GM19455 (cell line): ENCODE measurements at regions not wholly inside any gene's neighbourhood (a gene's known extent, or its start where the extent isn't known, plus 50 kb on each side); places are given as distances from the start of the nearest gene placed in this dataset.

Experiments used
- ATAC-seq: cut with Tn5 transposase; IDR thresholded peaks from one replicate; pipeline ENCODE4 v1.9.1; 2021; ENCODE audit not compliant: unreplicated experiment

DNA sequence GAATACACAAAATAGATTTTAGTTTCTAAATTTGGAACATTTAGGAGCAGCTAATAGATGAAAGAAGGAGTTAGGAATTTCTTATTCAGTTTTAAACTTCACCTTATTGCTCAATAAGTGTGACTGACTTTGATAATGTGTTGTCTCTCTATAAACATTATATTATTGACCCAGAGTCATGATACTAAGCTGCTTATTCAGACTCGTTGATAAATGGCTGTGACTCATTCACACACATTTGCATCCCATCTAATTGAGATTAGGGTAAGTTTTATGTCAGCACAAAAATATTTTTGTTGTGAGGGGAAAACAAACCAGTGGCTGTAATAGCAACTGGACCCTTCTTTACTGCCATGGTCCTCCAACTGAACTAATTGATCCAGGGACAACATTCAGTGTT, 137.6 kb downstream of the GOLIM4 start:
- no peak for ATAC-seq

DNA sequence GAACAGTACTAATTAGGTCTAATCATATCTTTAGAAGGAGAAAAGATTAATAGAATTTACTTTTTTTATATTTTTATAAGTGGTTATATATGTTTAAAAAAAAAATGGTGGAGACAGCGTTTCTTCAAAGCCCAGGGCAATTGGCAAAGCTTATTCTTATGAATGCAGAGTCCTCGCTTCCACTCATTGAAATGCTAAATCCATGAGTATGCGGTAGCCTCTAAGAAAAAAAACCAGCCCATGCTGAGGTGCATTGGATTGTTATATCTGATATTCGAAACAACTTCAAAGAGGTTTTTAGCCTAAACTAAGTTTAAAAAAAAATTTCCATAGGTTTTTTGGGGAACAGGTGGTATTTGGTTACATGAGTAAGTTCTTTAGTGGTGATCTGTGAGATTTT, 142.8 kb downstream of the GOLIM4 start:
- no peak for ATAC-seq

DNA sequence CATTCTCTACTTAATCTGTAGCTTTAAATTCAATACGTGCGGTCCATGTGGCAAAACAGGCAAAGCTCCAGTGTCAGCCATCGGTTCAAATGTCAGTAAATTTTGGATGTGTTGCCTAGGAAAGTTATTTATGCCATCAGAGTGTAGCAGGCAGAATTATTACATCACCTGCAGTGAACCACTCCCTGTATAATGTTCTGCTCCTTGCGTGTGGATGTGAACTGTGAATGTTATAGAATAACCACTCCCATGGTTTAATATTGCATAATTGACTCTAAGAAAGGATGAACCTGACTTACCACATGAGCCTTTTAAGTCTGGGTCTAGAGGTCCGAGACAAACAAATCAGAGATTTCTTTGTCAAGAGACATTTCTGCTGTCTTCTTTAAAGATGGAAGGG, 145.5 kb downstream of the GOLIM4 start:
- ATAC-seq = no peak

DNA sequence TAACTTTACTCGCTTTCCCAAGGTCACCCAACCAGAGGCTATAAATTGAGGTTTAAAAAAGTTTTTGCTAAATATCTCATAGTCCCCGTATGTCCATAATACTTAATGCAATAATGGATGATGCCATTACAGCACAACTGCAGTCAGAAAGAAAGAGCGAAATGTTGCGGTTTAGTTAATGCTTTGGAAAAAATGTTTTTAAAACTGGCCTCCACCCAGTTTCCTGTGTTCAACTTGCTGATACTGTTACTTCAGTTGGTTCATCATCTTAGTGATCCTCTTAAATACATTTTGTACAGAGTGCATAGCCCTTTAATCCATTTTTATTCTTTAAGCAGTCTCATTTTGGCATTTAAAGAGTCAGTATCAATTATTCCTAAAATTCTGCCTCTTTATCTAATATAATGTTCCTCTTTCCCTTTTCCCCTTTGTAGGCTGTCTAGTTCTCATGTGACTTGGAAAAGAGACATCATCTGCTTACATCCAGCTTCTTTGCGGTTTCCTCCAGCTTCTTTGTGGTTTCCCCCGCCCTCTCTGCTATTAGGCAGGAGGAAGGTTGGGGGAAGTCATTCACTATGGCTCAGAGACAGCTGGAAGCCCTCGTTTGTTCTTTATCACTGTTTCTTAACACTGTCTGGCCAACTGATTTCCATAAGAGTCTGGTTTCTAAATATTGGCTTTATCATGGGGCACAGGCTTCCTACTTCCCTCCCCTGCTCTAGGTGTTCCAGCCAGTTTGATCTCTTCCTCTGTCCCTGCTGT, 154.3 kb downstream of the GOLIM4 start:
- ATAC-seq = no peak

DNA sequence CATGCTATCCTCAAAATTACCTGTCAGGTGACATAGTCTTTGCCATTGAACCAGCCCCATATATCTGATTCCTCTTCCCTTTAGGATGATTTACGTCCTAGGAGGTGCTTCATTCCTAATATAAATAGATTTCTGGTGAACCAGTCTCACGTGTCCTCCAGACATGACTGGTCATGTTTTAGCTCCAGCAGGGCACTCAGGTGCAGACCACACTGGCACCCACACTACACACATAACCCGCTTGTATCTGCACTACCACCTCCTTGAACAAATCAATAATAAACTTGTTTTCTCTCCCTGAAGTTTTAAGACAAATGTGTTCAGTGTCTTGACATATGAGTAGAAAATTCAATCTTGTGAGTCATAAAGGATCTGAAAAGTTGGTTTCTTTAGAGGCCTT, 155.5 kb downstream of the GOLIM4 start:
- ATAC-seq = no peak

DNA sequence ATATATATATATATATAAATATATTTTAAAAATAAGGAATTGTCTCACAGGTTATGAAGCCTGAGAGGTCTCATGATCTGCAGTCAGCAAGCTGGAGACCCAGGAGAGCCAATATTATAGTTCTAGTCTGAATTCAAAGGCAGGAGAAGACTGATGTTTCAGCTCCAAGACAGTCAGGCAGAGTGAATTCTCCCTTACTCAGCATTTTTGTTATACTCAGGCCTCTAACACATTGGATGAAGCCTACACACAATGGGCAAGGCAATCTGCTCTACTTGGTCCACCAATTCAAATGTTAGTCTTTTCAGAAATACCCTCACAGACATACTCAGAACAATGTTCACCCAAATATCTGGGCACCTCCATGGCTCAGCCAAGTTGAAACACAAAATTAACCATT, 157.2 kb downstream of the GOLIM4 start:
- ATAC-seq = no peak

DNA sequence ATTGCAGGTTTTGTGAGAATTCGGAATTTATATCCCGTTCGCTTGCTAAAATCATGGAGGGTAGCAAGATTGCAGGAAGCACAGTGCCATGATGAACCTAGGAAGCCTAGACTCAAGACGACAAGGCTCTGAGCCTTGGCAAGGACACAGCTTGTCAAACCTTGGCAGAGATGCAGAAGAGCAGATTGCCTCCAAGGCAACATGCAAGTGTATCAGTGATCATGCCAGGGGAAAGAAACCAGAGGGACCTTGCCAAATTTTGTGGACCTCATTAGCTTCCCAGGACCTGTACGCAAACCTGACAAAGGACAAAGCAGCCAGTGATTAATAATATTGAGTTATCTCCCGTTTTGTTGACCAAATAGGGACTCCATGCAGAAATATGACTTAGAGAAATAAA, 159.7 kb downstream of the GOLIM4 start:
- ATAC-seq = no peak

DNA sequence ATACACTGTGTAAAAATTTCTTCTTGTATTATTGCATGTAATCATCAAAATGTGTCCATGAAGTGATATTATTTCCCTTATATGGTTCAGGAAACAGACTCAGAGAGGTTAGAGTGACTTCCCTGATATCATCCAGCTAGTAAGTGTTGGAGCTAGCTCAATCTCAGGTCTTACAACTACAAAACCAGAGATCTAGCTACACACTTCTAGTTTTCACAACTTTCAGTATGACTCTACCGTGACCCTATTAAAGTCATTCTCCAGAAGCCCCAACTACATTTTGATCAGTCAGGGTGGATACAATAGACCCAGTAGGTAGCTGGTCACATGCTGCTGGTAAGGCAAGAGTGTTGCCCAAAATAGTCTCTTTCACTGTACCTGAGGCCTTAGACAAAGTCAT, 165.3 kb downstream of the GOLIM4 start:
- no peak for ATAC-seq

DNA sequence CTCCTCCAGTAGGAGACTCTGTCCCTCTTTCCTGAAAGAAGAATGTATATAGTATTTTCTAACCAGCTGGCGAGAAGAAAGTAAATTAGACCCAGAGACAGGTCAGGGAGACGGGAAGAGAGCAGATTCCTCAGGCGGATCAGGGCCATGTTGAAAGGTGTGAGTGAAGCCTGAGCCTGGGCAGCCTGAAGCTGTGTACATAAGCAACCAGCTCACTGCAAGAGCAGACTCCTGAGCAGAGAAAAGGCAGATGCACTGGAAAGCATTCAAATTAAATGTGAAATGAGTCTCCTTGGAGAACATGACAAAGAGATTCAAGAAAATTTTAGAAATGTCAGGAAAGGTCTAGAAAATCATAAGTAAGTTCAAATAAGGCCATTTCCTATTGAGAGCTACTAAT, 165.8 kb downstream of the GOLIM4 start:
- no peak for ATAC-seq

DNA sequence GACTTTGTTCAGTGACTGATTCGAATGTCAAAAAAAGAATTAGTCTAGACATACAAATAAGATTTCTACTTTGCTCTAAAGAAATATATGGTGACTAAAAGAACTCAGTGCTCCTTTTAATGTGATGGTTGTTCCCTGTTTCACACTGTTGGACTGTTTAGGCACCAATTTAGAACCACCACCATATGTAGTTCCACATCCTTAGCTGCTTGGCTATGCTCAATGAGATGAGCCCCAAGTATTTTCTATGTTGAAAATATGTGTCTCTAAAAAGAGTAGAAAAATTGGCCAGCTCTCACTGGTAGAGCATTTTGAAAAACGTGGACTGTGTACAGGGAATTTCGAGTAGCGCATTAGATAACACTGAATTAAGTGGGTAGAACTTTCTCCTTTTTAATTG, 167.3 kb downstream of the GOLIM4 start:
- no peak for ATAC-seq

DNA sequence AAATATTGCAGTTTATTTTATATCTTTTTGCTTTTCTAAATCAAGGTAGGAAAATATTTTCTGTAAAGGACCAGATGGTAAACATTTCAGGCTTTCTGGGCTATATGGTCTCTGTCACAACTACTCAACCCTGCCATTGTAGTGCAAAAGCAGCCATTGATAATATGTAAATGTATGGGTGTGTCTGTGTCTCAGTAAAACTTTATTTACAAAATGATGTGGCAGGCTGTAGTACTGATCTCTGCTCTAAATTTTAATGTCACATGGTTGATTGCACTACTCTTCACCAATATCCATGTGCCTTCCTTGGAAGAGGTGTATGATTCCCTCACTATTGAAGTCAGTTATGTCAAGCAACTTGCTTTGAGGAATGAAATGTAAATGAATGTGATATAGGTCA, 175.0 kb downstream of the GOLIM4 start:
- ATAC-seq = no peak

DNA sequence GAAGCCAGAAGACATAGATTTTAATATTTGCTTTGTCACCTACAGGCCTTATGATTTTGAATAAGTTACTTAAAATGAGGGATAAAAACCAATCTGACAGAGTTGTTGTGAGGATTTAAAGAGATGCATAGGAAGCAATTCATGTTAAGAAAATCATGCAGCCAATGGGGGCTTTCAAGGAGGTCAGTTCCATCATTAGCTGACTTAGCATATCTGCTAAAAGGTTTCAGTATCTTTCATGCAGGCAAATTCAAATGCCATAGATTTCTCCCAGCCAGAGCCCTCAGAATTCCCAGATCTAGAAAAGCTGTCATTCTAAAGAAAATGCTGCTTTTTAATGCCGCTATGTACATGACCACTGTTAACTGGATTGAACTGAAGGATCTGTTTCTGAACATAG, 176.1 kb downstream of the GOLIM4 start:
- ATAC-seq = no peak

DNA sequence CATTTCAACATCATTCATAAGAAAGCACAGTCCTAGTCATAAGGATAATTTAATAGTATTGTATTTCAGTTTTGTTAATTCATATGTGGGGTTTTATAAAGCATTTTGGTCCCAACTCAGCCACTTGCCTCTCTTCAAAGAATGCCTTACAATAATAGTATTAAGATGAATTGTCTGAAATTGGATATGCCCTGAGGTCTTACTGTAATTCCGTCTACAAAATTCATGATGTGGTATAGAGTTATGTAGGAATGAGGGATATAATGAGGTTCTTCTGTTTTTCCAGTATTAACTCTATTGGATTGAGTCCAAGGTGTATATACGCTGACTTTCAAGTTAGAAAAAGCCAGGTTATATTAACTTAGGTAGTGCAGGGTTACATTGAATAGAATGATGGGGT, 177.0 kb downstream of the GOLIM4 start:
- no peak for ATAC-seq

DNA sequence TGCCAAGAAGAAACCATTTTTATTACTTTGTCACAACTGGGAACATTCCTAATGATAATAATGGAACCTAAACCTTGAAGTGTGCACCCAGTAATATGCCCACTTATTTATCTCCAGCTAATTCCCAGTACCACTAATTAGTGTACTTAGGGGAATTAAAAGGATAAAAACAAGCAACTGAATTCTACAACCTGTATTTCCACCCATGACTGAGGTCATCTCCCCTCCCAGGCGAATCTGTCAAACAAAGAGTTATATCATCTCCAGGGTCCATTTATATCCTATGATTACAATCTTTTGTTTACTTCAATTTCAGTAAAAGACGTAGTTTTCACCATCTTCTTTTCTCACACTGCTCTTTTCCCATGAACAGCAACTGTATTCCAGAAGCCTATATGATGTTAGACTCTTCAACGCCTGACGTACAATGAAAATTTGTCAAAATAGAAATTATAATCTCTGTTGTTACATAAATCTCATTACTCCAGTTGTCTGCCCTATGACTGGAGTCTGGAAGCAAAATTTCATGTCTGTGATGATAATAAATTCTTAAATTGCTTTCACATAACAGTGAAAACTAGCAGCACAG, 177.6 kb downstream of the GOLIM4 start:
- ATAC-seq = no peak

DNA sequence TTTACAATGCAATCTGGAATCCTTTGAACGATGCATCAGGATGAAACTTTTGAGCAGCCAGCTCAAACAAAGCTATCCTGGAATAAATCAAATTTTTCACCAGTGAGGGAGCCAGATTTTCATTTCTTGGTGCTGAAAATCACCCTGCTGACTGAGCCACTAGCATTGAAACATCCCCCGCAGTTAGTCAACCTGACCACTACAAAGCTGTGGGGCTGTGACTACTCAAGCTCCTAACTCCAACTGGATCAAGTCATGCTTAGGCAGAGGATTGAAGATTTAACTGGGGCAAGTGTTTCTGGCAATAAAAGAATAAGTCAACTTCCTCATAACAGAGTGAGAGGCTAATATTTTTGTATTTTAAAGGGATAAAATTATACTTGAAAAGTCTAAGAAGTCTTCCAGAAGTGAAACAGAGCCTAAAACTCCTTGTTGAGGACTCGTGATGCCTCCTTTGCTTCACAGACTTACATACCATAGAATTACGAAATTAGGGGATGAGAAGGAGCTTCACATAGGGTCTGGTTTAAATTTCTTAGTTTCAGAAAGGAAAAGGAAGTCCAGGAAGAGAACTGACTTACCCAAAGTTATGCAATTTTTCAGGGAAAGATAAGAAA, 177.8 kb downstream of the SERPINI1 start:
- no peak for ATAC-seq

DNA sequence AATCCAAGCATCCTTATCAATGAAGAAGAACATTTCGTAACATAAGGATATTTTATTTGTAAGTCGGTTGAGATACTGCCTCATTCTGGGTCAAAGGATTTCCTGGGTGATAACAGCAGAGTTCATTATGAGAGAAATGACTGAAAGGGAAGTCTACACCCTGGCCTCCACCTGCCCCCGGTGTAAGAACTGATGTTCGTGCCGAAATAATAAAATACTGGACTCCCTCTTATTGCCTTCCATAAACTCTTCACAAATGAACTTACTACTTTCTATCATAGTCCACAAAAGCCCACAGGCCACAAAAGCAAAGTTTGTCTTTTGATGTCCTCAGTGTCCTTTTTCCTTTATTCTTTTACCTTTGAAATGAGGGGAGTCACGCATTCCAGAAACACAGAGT, 174.4 kb downstream of the SERPINI1 start:
- ATAC-seq = no peak

DNA sequence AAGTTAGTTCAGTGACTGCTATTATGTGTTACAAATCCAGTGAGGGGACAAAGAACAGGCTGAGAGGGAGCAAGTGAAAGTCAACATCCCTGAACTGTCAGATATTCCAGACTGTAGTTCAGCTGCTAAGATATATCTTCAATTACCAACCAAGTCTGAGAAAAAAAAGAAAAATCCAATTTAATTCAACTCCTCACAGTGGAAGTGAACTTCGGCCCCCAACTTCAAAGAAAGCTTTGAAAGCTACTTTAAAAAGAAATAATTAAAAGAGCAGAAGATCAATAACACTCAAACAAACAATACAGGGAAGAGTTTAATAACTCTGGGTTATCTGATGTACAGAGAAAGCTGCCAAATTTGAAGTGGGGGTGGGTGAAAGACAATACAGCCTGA, 174.0 kb downstream of the SERPINI1 start:
- ATAC-seq = no peak

DNA sequence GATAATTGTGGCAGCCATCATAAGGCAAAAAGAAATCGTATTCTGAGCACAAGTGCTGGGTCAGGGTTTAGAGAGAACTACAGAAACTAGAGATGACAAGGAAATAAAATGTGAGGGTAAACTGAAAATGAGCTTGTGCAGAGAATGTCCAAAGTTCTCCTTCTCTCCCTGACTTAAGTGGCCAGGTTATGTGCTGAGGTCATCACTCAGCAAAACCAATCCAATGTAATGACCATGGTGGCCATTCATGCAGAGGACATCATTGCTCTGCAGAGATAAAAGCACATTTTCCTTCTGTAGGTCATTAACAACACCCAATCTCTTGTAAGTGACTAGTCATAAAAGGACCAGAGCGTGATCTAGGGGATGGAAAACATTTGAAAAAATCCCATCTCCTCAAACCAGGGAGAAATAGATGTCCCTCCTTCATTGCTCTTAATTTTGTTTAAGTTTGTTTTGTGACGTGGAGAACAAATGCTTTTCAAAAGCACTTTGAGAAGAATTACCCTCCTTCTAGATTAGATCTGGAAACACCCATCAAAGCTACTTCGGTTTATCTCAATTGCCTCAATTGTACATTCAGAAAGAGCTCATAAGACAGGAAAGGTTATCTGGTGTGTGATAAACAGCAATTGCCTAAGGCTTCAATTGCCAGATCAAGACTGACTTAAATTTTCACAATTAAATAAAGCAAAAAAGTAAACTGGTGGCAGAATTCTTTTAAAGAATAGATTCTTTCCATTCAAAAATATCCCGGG, 173.4 kb downstream of the SERPINI1 start:
- no peak for ATAC-seq

DNA sequence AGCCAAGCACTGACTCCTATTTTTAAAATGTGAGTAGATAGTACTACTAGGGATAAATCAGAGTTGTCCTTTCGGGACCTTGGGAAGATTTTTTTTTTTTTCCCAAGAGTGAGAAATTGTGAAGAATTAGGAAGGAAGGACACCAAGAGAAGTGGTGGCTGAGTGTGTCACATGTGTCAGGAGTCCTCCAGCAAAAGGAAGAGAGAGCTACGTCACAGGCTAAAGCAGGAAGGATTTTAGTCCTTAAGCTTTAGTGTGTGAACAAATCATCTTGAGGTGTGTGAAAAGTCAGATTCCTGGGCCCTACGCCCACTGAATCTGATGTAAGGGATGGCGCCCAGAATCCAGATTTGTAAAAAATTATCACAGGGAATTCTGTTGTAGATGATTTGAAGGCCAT, 172.7 kb downstream of the SERPINI1 start:
- ATAC-seq = no peak

DNA sequence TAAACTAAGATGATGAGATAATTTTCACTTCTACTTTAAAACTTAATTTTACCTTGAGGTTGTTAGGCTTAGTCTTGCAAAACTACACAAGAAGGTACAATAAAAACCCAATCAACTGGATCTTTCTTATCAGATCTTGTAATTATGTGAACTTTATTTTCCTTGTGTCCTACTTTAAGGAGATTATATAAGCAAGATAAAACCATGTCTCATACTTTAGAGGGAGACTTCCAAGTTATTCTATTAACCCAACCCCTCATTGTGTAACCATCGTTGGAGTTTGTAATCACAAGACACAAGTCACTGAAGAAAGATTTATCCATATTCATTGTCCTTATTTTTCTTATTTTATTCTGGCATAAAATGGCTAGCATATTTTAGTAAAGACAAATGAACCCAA, 165.6 kb downstream of the SERPINI1 start:
- ATAC-seq = no peak

DNA sequence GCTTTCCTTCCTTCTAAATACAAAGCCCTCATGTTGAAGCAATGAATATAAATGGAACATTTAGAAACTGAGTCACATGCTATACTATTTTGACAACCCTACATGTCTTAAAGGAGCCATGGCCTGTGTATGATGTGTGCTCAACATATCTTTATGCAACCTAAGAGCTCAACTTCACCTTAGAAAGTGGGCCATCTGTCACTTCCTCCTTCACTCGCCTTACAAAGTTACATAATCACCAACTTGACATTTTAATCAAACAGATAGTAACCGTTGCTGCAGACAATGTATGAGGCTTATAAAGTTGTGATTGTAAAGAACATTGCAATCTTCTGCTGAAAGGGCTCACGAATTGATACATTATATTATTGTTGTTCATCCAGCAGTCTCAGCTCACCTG, 163.6 kb downstream of the SERPINI1 start:
- ATAC-seq = no peak

DNA sequence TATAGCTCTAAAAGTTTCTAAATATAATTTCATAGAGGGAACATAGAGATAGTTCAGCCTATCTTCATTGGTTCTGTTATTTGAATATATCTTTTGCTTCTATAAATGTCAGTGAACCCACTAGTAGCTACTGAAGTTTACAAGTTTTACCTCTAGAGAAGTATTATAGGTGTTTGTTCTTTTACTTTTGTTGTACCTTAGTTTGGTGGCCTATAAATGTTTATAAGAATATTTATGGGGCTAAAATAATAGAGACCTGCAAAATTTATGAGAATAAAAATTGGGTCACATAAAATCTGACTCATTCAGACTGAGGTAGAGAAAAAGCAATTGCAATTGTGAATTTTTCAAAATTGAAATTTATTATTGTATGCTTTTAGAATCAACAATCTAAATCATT, 162.6 kb downstream of the SERPINI1 start:
- no peak for ATAC-seq
